ENCODE measurements at regions not wholly inside any gene's neighbourhood (a gene's known extent, or its start where the extent isn't known, plus 50 kb on each side); places are given as distances from the start of the nearest gene placed in this dataset.

DNA sequence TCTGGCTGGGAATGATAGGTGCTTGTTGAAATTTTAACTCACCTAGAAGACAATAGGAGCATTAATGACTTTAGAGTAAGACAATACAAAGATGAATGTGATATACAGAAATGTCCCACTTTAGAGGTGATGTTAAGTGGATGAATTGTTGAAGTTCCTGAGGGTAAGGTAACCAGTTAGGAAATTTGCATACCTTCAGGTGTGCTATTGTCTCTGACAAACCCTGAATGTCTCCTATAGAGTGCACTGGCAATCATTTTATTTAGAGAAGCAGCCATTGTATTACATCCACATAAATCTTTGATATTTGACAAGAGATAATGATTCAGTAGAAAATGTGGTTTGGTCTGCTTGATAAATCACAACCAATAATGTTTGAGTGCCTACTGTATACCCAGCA is 228.5 kb downstream of the RNF144A start:
- no peak for TF ChIP-seq POLR2AphosphoS5 (IDR thresholded peaks at IDR 0.05; ENCODE audit: low read depth, low read length)
- no peak for TF ChIP-seq FOXP2 (optimal IDR thresholded peaks at IDR 0.05; ENCODE audit: borderline replicate concordance, extremely low read depth, extremely low read length, insufficient read depth)
- TF ChIP-seq SIN3A (IDR thresholded peaks at IDR 0.05; ENCODE audit: borderline replicate concordance, insufficient read depth, low read length) = no peak
- no peak for TF ChIP-seq REST (IDR thresholded peaks at IDR 0.05; ENCODE audit: insufficient read depth in 1 of 2, low read depth in 2 of 2, low read length in 2 of 2)
- no peak for TF ChIP-seq TAF1 (IDR thresholded peaks at IDR 0.05; ENCODE audit: borderline replicate concordance, insufficient read depth, low read length)

- TF ChIP-seq FOXP2 (optimal IDR thresholded peaks at IDR 0.05; ENCODE audit: borderline replicate concordance, extremely low read depth, extremely low read length, insufficient read depth) (no peak), REST (IDR thresholded peaks at IDR 0.05; ENCODE audit: insufficient read depth in 1 of 2, low read depth in 2 of 2, low read length in 2 of 2) (no peak), TAF1 (IDR thresholded peaks at IDR 0.05; ENCODE audit: borderline replicate concordance, insufficient read depth, low read length) (no peak), SIN3A (IDR thresholded peaks at IDR 0.05; ENCODE audit: borderline replicate concordance, insufficient read depth, low read length) (no peak), POLR2AphosphoS5 (IDR thresholded peaks at IDR 0.05; ENCODE audit: low read depth, low read length) (no peak)
Measured at GRCh38 chr2:7146151-7146550, 228.9 kb downstream of the RNF144A start.

- TF ChIP-seq TAF1 (IDR thresholded peaks at IDR 0.05; ENCODE audit: borderline replicate concordance, insufficient read depth, low read length) = no peak
- no peak for TF ChIP-seq REST (IDR thresholded peaks at IDR 0.05; ENCODE audit: insufficient read depth in 1 of 2, low read depth in 2 of 2, low read length in 2 of 2)
- TF ChIP-seq FOXP2 (optimal IDR thresholded peaks at IDR 0.05; ENCODE audit: borderline replicate concordance, extremely low read depth, extremely low read length, insufficient read depth) = no peak
- TF ChIP-seq SIN3A (IDR thresholded peaks at IDR 0.05; ENCODE audit: borderline replicate concordance, insufficient read depth, low read length) = no peak
- no peak for TF ChIP-seq POLR2AphosphoS5 (IDR thresholded peaks at IDR 0.05; ENCODE audit: low read depth, low read length)
Measured at GRCh38 chr2:7154656-7155055, 237.4 kb downstream of the RNF144A start.

GRCh38 chr2:7161501-7161900 is 244.3 kb downstream of the RNF144A start:
- TF ChIP-seq POLR2AphosphoS5 (IDR thresholded peaks at IDR 0.05; ENCODE audit: low read depth, low read length) (no peak), SIN3A (IDR thresholded peaks at IDR 0.05; ENCODE audit: borderline replicate concordance, insufficient read depth, low read length) (no peak), TAF1 (IDR thresholded peaks at IDR 0.05; ENCODE audit: borderline replicate concordance, insufficient read depth, low read length) (no peak), REST (IDR thresholded peaks at IDR 0.05; ENCODE audit: insufficient read depth in 1 of 2, low read depth in 2 of 2, low read length in 2 of 2) (no peak), FOXP2 (optimal IDR thresholded peaks at IDR 0.05; ENCODE audit: borderline replicate concordance, extremely low read depth, extremely low read length, insufficient read depth) (no peak)

DNA sequence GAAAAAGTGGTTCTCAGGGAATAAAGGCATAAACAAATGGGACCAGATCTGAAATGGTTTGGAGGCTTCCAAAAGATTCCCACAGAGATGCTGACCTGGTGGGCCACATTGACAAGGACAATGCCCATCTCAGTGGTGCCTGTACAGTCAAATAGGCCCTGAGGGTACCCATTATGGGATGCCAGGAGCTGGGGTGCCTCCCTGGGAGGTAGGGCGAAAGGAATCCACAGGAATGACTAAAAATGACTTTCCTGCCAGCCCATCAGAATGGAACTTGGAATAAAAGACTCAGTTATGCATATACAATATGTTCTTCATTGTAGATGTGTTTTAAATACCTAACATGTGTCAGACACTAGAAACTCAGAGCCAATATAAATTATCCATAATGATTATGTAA is 248.5 kb downstream of the RNF144A start:
- no peak for TF ChIP-seq SIN3A (IDR thresholded peaks at IDR 0.05; ENCODE audit: borderline replicate concordance, insufficient read depth, low read length)
- no peak for TF ChIP-seq POLR2AphosphoS5 (IDR thresholded peaks at IDR 0.05; ENCODE audit: low read depth, low read length)
- no peak for TF ChIP-seq TAF1 (IDR thresholded peaks at IDR 0.05; ENCODE audit: borderline replicate concordance, insufficient read depth, low read length)
- no peak for TF ChIP-seq REST (IDR thresholded peaks at IDR 0.05; ENCODE audit: insufficient read depth in 1 of 2, low read depth in 2 of 2, low read length in 2 of 2)
- no peak for TF ChIP-seq FOXP2 (optimal IDR thresholded peaks at IDR 0.05; ENCODE audit: borderline replicate concordance, extremely low read depth, extremely low read length, insufficient read depth)
